T-helper 2 cell treated with Interferon-gamma antibody and Interleukin-4, amounts not matched to agents 100 ng/mL and 5 ng/mL, for 36 hours (primary cell): ENCODE measurements at regions not wholly inside any gene's neighbourhood (a gene's known extent, or its start where the extent isn't known, plus 50 kb on each side); places are given as distances from the start of the nearest gene placed in this dataset.

Experiments used
- intact Hi-C: fragments of 100-400 bp; cut with micrococcal nuclease; formaldehyde crosslinking; loops from one replicate; pipeline ENCODE4 v1.15.1; 2023

- intact Hi-C loops: no loop called here
These were observed 61.3 kb upstream of the UCN3 start for GRCh38 chr10:5303504-5303903.

- intact Hi-C loops: no loop called here
These were observed 59.4 kb upstream of the UCN3 start for GRCh38 chr10:5305374-5305773.

GRCh38 chr10:5310914-5311313 lies 53.9 kb upstream of the UCN3 start:
- intact Hi-C loops: no loop called here

GRCh38 chr10:5311617-5312016 lies 53.1 kb upstream of the UCN3 start:
- intact Hi-C loops: no loop called here

- intact Hi-C loops: no loop called here
These were observed 49.9 kb upstream of the UCN3 start for GRCh38 chr10:5314840-5315239.
